ENCODE measurements at regions not wholly inside any gene's neighbourhood (a gene's known extent, or its start where the extent isn't known, plus 50 kb on each side); places are given as distances from the start of the nearest gene placed in this dataset.

GRCh38 chr12:19909418-19909817 lies 458.9 kb upstream of the PDE3A start:
- TF ChIP-seq POLR2A (IDR thresholded peaks at IDR 0.05; ENCODE audit: low read depth, low read length) (no peak), POLR2AphosphoS5 (IDR thresholded peaks at IDR 0.05; ENCODE audit: low read depth, low read length) (no peak)

All from GM12892 (cell line).